Right lobe of liver (tissue), 6 donors: ENCODE measurements at regions not wholly inside any gene's neighbourhood (a gene's known extent, or its start where the extent isn't known, plus 50 kb on each side); places are given as distances from the start of the nearest gene placed in this dataset.

Source experiments
- ATAC-seq, 4 donors: fragments of 200-7000 bp; cut with Tn5 transposase; one replicate each; pipeline ENCODE4 v1.9.1; 2020; ENCODE audit warnings: mild to moderate bottlenecking in 4 of 4, moderate library complexity in 4 of 4
- DNase-seq, 3 donors: peaks; one replicate each; pipeline ENCODE4 v3.0.0-alpha.2; 2020
- H3K27ac ChIP-seq, 3 donors: fragments of 200-600 bp; one replicate each; pipeline ENCODE4 v1.8.0; 2022
- H3K27me3 ChIP-seq, 2 donors: fragments of 200-600 bp; one replicate each; pipeline ENCODE4 v1.8.0; 2022
- H3K36me3 ChIP-seq, 4 donors: fragments of 200-600 bp; sonication (generic) in 1 of 4; one replicate each; pipeline versions ENCODE4 v1.5.1 to v1.8.0; 2017 to 2022; ENCODE audit warnings: control low read depth in 1 of 4
- H3K4me1 ChIP-seq, 4 donors: fragments of 200-600 bp; sonication (generic) in 1 of 4; one replicate each; pipeline versions ENCODE4 v1.5.1 to v1.8.0; 2017 to 2022; ENCODE audit warnings: control low read depth in 1 of 4
- H3K4me3 ChIP-seq, 3 donors: fragments of 200-600 bp; one replicate each; pipeline ENCODE4 v1.8.0; 2022
- H3K9me3 ChIP-seq, 4 donors: fragments of 200-600 bp; sonication (generic) in 1 of 4; one replicate each; pipeline versions ENCODE4 v1.5.1 to v1.8.0; 2017 to 2022; ENCODE audit warnings: control low read depth in 1 of 4
- POLR2A ChIP-seq: fragments of 450-650 bp; IDR thresholded peaks from one replicate; pipeline ENCODE4 v1.6.1; 2017; ENCODE audit warnings: antibody characterized with exemption, mild to moderate bottlenecking
- WGBS: methylation state at CpG from one replicate; pipeline ENCODE4 v1.1.6; 2018; ENCODE audit warnings: low coverage, low lambda C conversion rate; ENCODE audit not compliant: insufficient coverage; ENCODE audit errors: missing lambda C conversion rate; 5-methylcytosine and 5-hydroxymethylcytosine counted together
- intact Hi-C, 2 donors: fragments of 100-400 bp; cut with DNase I; formaldehyde crosslinking; loops; one replicate each; pipeline versions ENCODE4 v1.11.2 to v1.14.1; 2022
- TF ChIP-seq, protein P1 (sequence below), 4 donors: fragments of 200-600 bp in 3 of 4; fragments of 450-650 bp in 1 of 4; IDR thresholded peaks; one replicate each; pipeline versions ENCODE4 v1.5.1 to v1.8.0; 2016 to 2022; ENCODE audit warnings: antibody characterized with exemption in 4 of 4, mild to moderate bottlenecking in 2 of 4
- donor health status: DM: no; HTN: yes; CAD: no.
- donor health status: DM: no; HTN: no; CAD: no.
- donor health status: DM: no; HTN: no; CAD: no.
- donor health status: DM: no; HTN: yes; CAD: no.
- donor health status: DM: no; HTN: yes; CAD: no.

DNA sequence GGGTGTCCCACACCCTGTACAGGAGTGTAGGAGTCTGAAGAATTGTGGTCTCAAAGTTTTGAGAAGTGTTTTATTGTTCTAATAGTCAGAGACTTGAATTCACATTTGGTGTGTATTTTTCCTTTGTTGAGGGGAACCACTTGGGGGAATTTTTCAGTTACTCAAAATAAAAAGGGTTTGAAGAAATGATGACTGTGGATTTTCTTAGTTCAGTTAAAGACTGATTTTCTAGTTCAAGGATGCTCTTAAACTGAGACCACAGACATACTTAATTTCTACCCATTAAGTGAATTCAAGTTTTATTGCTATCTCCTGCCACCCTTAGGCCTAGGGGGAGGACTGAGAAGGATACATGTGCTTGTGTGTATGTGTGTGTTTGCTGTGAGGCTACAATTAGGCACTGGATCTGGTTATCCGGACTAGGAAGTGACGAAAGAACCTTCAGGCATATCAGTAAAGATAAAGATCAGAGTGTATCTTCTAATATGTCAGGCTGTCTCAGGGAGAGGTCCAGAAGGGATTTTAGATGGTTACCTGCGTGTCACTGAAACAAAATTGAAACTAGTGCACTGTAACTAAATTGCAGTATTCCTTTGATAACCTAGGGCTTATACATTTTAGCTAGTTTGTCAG lies 234.9 kb upstream of the DACH1 start:
- DNase-seq (no peak), ATAC-seq (no peak)
- H3K27me3 ChIP-seq = no peaks in the 10 kb centered on the region
- no peaks in the 10 kb centered on the region for H3K36me3 ChIP-seq
- H3K27ac ChIP-seq = no peak overlapping the region
- H3K4me1 ChIP-seq = no peaks in the 10 kb centered on the region
- intact Hi-C loops = no loop called here
- H3K9me3 ChIP-seq = no peaks in the 10 kb centered on the region
- 36% methylated on average over 3 of the region's 3 CpGs for WGBS
- no peak for TF ChIP-seq POLR2A
- H3K4me3 ChIP-seq = no peak overlapping the region

- WGBS = 28% methylated on average over 2 of the region's 2 CpGs
- TF ChIP-seq POLR2A = no peak
- TF ChIP-seq, protein P1, sequence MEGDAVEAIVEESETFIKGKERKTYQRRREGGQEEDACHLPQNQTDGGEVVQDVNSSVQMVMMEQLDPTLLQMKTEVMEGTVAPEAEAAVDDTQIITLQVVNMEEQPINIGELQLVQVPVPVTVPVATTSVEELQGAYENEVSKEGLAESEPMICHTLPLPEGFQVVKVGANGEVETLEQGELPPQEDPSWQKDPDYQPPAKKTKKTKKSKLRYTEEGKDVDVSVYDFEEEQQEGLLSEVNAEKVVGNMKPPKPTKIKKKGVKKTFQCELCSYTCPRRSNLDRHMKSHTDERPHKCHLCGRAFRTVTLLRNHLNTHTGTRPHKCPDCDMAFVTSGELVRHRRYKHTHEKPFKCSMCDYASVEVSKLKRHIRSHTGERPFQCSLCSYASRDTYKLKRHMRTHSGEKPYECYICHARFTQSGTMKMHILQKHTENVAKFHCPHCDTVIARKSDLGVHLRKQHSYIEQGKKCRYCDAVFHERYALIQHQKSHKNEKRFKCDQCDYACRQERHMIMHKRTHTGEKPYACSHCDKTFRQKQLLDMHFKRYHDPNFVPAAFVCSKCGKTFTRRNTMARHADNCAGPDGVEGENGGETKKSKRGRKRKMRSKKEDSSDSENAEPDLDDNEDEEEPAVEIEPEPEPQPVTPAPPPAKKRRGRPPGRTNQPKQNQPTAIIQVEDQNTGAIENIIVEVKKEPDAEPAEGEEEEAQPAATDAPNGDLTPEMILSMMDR (IDR thresholded peaks at IDR 0.05) = no peak
- H3K4me3 ChIP-seq = no peak overlapping the region
- H3K27me3 ChIP-seq = no peaks in the 10 kb centered on the region
- DNase-seq (no peak), ATAC-seq (no peak)
- H3K36me3 ChIP-seq = no peaks in the 10 kb centered on the region
- H3K9me3 ChIP-seq = no peaks in the 10 kb centered on the region
- H3K4me1 ChIP-seq = no peaks in the 10 kb centered on the region
- intact Hi-C loops = no loop called here
- no peak overlapping the region for H3K27ac ChIP-seq
Observed at GRCh38 chr13:72100339-72100738, 233.3 kb upstream of the DACH1 start.

DNA sequence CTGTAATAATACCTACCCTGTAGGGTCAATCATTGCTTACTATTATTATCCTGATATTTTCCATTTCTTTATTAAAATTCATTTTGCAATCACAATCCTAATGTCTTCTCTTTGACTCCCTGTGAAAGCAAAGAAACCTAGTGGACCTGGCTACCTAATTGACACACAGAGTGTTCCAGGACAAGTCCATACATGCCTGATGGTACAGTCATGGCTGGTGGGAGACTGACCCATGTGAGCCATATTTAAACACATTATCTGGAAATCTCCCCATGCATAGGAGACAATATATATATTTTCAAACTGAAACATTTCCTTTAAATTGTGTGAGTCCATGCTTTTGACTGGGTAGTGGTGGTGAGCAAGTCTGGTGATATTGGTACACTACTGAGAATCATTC lies 230.6 kb upstream of the DACH1 start:
- H3K36me3 ChIP-seq = no peaks in the 10 kb centered on the region
- H3K27me3 ChIP-seq = no peaks in the 10 kb centered on the region
- H3K4me3 ChIP-seq = no peak overlapping the region
- ATAC-seq (no peak), DNase-seq (no peak)
- H3K4me1 ChIP-seq = no peaks in the 10 kb centered on the region
- intact Hi-C loops = no loop called here
- TF ChIP-seq POLR2A = no peak
- TF ChIP-seq, protein P1 (IDR thresholded peaks at IDR 0.05) = no peak
- no peaks in the 10 kb centered on the region for H3K9me3 ChIP-seq
- H3K27ac ChIP-seq = no peak overlapping the region

GRCh38 chr13:72093262-72093661 lies 226.3 kb upstream of the DACH1 start:
- H3K27me3 ChIP-seq = no peaks in the 10 kb centered on the region
- TF ChIP-seq, protein P1 (IDR thresholded peaks at IDR 0.05) = no peak
- no peak for DNase-seq

GRCh38 chr13:72074663-72075062 lies 207.7 kb upstream of the DACH1 start:
- H3K4me1 ChIP-seq = no peaks in the 10 kb centered on the region
- H3K27ac ChIP-seq = no peak overlapping the region
- no peaks in the 10 kb centered on the region for H3K9me3 ChIP-seq
- H3K36me3 ChIP-seq = no peaks in the 10 kb centered on the region
- DNase-seq (no peak), ATAC-seq (no peak)
- H3K4me3 ChIP-seq = no peak overlapping the region
- no peaks in the 10 kb centered on the region for H3K27me3 ChIP-seq
- intact Hi-C loops = no loop called here
- TF ChIP-seq, protein P1 (IDR thresholded peaks at IDR 0.05) = no peak
- TF ChIP-seq POLR2A = no peak
- 58% methylated on average over 3 of the region's 3 CpGs for WGBS

More at GRCh38 chr13:72093262-72093661, 226.3 kb upstream of the DACH1 start:
- 54% methylated on average over 2 of the region's 2 CpGs for WGBS
- no peak overlapping the region for H3K27ac ChIP-seq
- intact Hi-C loops = no loop called here
- H3K4me3 ChIP-seq = no peak overlapping the region
- no peaks in the 10 kb centered on the region for H3K4me1 ChIP-seq
- ATAC-seq = no peak
- H3K36me3 ChIP-seq = no peaks in the 10 kb centered on the region
- H3K9me3 ChIP-seq = no peaks in the 10 kb centered on the region
